Endothelial cell of umbilical vein (primary cell): ENCODE measurements at regions not wholly inside any gene's neighbourhood (a gene's known extent, or its start where the extent isn't known, plus 50 kb on each side); places are given as distances from the start of the nearest gene placed in this dataset.

Experiments used
- BruUV-seq: library from RNA; stranded (reverse); fragments of 400-500 nt; replicated peaks from 2 replicates; lab custom pipeline; 2021; lab: Mats Ljungman, UMichigan
- CTCF ChIA-PET: fragments of 300-600, 350-600 bp; sonication (Branson Sonifier 250); formaldehyde crosslinking; loops from one replicate; lab custom pipeline; 2021; ENCODE audit warnings: antibody characterized with exemption, inconsistent platforms; lab: Charles Lee
- POLR2A ChIA-PET: fragments of 300-600, 350-600 bp; sonication (Branson Sonifier 250); formaldehyde crosslinking; loops from one replicate; lab custom pipeline; 2021; ENCODE audit warnings: antibody characterized with exemption, inconsistent platforms; lab: Charles Lee
- DNase-seq: peaks from one replicate; pipeline ENCODE4 v3.0.0-alpha.2; 2011; ENCODE audit warnings: low read depth, low spot score
- FAIRE-seq: peaks from 2 replicates; lab custom pipeline; 2011; peaks lifted over from hg19 to GRCh38; lab: Jason Lieb, UNC
- H2AFZ ChIP-seq: 2 replicates; pipeline ENCODE4 v1.6.0; 2012; ENCODE audit warnings: low read depth, low read length, control low read depth, inconsistent platforms
- H3K27ac ChIP-seq: 2 replicates; pipeline ENCODE4 v1.5.1; 2011; ENCODE audit warnings: low read depth, mild to moderate bottlenecking, control low read depth, low read length, moderate library complexity; ENCODE audit not compliant: insufficient read depth
- H3K27me3 ChIP-seq, 2 experiments: 2 replicates each; pipeline versions ENCODE4 v1.6.0 to v1.6.1; 2011; ENCODE audit warnings: low read length in 2 of 2, mixed read lengths in 1 of 2; ENCODE audit not compliant: control insufficient read depth in 2 of 2, insufficient read depth in 2 of 2
- H3K36me3 ChIP-seq, 2 experiments: 2 replicates in 1 of 2; 3 replicates in 1 of 2; pipeline ENCODE4 v1.5.1; 2011; ENCODE audit warnings: low read length in 2 of 2, mild to moderate bottlenecking in 1 of 2, moderate library complexity in 1 of 2; ENCODE audit not compliant: control insufficient read depth in 2 of 2, insufficient read depth in 2 of 2; ENCODE audit errors: extremely low read depth in 1 of 2
- H3K4me1 ChIP-seq: 3 replicates; pipeline ENCODE4 v1.5.1; 2011; ENCODE audit warnings: mild to moderate bottlenecking, low read length; ENCODE audit not compliant: control insufficient read depth, insufficient read depth; ENCODE audit errors: extremely low read depth
- H3K4me2 ChIP-seq: 2 replicates; pipeline ENCODE4 v1.6.1; 2011; ENCODE audit warnings: low read length, control low read depth, mixed read lengths; ENCODE audit not compliant: insufficient read depth
- H3K4me3 ChIP-seq, 3 experiments: fragments of 200-600 bp in 1 of 3; sonication (generic), shearing (Covaris generic) in 1 of 3; replicated peaks in 1 of 3; 2 replicates each; pipeline ENCODE4 v1.5.1; 2011 to 2016; ENCODE audit warnings: control low read depth in 3 of 3, low read length in 3 of 3, mild to moderate bottlenecking in 2 of 3, inconsistent platforms in 1 of 3, low read depth in 1 of 3, moderate library complexity in 1 of 3; ENCODE audit not compliant: insufficient read depth in 1 of 3
- H3K79me2 ChIP-seq: 2 replicates; pipeline ENCODE4 v1.6.0; 2012; ENCODE audit warnings: low read length, inconsistent platforms; ENCODE audit not compliant: control insufficient read depth, insufficient read depth
- H3K9ac ChIP-seq: replicated peaks from 2 replicates; pipeline ENCODE3; 2011; ENCODE audit warnings: low read length, control low read depth; ENCODE audit not compliant: insufficient read depth; ENCODE audit errors: extremely low read depth
- H3K9me1 ChIP-seq: replicated peaks from 3 replicates; pipeline ENCODE4 v1.6.0; 2011; ENCODE audit warnings: mild to moderate bottlenecking, low read length; ENCODE audit not compliant: control insufficient read depth, insufficient read depth; ENCODE audit errors: extremely low read depth
- H3K9me3 ChIP-seq: replicated peaks from 2 replicates; pipeline ENCODE4 v1.5.1; 2012; ENCODE audit warnings: low read length, inconsistent platforms; ENCODE audit not compliant: control insufficient read depth, insufficient read depth
- H4K20me1 ChIP-seq: replicated peaks from 2 replicates; pipeline ENCODE3; 2011; ENCODE audit warnings: mild to moderate bottlenecking, low read length; ENCODE audit not compliant: control insufficient read depth, insufficient read depth; ENCODE audit errors: extremely low read depth
- EZH2 ChIP-seq: IDR thresholded peaks from 2 replicates; pipeline ENCODE4 v1.6.1; 2012; ENCODE audit warnings: borderline replicate concordance, low read depth, mild to moderate bottlenecking, moderate library complexity, low read length, inconsistent platforms; ENCODE audit not compliant: severe bottlenecking
- FOS ChIP-seq: IDR thresholded peaks from 2 replicates; pipeline ENCODE4 v1.6.1; 2011; ENCODE audit warnings: mild to moderate bottlenecking, low read length, moderate library complexity, borderline replicate concordance; ENCODE audit not compliant: insufficient read depth
- JUN ChIP-seq: IDR thresholded peaks from 2 replicates; pipeline ENCODE4 v1.6.1; 2011; ENCODE audit warnings: borderline replicate concordance, low read depth; ENCODE audit not compliant: insufficient read length, insufficient read depth
- MYC ChIP-seq: IDR thresholded peaks from one replicate; pipeline ENCODE4 v1.6.1; 2011; ENCODE audit warnings: mild to moderate bottlenecking, low read depth, low read length
- POLR2A ChIP-seq: IDR thresholded peaks from 2 replicates; pipeline ENCODE4 v1.6.1; 2012; ENCODE audit warnings: low read depth, mild to moderate bottlenecking, control low read depth, low read length
- POLR2AphosphoS5 ChIP-seq: IDR thresholded peaks from 2 replicates; pipeline ENCODE4 v1.6.1; 2012; ENCODE audit warnings: low read depth, mild to moderate bottlenecking, control low read depth, low read length, moderate library complexity; ENCODE audit not compliant: insufficient read depth
- dilution Hi-C: fragments of 300-500 bp; cut with MboI; formaldehyde crosslinking; loops from one replicate; pipeline ENCODE4 v1.15.0; 2019; ENCODE audit warnings: low sequenced_read_pairs; ENCODE audit not compliant: extremely low pct_ligation_motif_present
- intact Hi-C: fragments of 100-400 bp; cut with micrococcal nuclease; formaldehyde crosslinking; loops from one replicate; pipeline ENCODE4 v1.10.0; 2022
- TF ChIP-seq, protein P1 (sequence below): IDR thresholded peaks from 2 replicates; pipeline ENCODE4 v1.6.1; 2011; ENCODE audit not compliant: insufficient read depth, insufficient read length
- TF ChIP-seq, protein P2 (sequence below), 2 donors: IDR thresholded peaks; 1 replicate in 1 of 2; 2 replicates in 1 of 2; pipeline ENCODE4 v1.5.1; 2011; ENCODE audit warnings: low read length in 2 of 2, mild to moderate bottlenecking in 2 of 2, moderate library complexity in 2 of 2, control low read depth in 1 of 2, inconsistent platforms in 1 of 2, low read depth in 1 of 2; ENCODE audit not compliant: insufficient read depth in 1 of 2; ENCODE audit errors: extremely low read depth in 1 of 2

DNA sequence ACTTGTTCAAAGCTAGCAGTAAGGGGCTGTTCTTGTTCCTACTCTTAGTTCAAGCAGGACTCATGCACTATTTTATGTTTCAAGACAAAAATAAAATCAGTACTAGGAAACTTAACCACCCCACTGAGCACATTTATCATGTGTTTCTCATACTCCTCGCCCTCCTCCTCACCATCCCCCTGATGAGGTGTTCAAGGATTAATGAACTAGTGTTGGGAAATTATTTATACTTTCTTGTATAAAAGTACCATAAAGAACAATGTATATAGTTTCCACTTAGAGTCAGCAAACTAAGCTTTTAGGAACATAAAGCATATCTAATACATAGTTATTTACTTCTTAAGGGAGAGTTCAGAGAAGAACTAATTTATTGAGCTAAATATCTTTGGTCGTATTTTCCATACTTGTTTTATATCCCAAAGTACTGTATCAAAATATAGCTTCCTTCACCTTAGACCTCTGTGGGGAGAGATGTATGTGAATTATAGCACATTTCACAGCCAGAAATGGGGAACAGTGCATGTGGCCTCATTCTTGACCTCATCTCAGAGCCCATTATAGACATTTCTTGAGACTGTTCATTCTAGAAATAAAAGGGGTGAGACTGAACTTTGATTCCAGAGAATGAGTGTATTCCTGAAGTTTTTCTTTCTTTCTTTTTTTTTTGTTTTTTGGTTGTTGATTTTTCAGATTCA lies 326.5 kb upstream of the MAP3K7 start:
- ChIA-PET POLR2A (no interaction called here), CTCF (no interaction called here)
- no peak overlapping the region for H3K9ac ChIP-seq
- no peaks in the 10 kb centered on the region for H3K27me3 ChIP-seq
- BruUV-seq: no TSS peak
- no peaks in the 10 kb centered on the region for H3K9me1 ChIP-seq
- H3K27ac ChIP-seq: no peak overlapping the region
- no peaks in the 10 kb centered on the region for H3K4me1 ChIP-seq
- dilution Hi-C loops (no loop called here), intact Hi-C loops (no loop called here)
- TF ChIP-seq POLR2A (no peak), FOS (no peak), JUN (no peak), MYC (no peak), EZH2 (no peak), POLR2AphosphoS5 (no peak)
- TF ChIP-seq, protein P1, sequence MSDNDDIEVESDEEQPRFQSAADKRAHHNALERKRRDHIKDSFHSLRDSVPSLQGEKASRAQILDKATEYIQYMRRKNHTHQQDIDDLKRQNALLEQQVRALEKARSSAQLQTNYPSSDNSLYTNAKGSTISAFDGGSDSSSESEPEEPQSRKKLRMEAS: no peak
- TF ChIP-seq, protein P2, sequence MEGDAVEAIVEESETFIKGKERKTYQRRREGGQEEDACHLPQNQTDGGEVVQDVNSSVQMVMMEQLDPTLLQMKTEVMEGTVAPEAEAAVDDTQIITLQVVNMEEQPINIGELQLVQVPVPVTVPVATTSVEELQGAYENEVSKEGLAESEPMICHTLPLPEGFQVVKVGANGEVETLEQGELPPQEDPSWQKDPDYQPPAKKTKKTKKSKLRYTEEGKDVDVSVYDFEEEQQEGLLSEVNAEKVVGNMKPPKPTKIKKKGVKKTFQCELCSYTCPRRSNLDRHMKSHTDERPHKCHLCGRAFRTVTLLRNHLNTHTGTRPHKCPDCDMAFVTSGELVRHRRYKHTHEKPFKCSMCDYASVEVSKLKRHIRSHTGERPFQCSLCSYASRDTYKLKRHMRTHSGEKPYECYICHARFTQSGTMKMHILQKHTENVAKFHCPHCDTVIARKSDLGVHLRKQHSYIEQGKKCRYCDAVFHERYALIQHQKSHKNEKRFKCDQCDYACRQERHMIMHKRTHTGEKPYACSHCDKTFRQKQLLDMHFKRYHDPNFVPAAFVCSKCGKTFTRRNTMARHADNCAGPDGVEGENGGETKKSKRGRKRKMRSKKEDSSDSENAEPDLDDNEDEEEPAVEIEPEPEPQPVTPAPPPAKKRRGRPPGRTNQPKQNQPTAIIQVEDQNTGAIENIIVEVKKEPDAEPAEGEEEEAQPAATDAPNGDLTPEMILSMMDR (IDR thresholded peaks at IDR 0.05; ENCODE audit: extremely low read depth in 1 of 2, insufficient read depth in 1 of 2, low read depth in 1 of 2, low read length in 2 of 2): no peak
- H2AFZ ChIP-seq: no peak overlapping the region
- H3K36me3 ChIP-seq: no peaks in the 10 kb centered on the region
- H3K4me2 ChIP-seq: no peak overlapping the region
- no peak overlapping the region for H3K4me3 ChIP-seq
- H3K9me3 ChIP-seq: no peaks in the 10 kb centered on the region
- H3K79me2 ChIP-seq: no peaks in the 10 kb centered on the region
- FAIRE-seq (no peak), DNase-seq (no peak)
- no peaks in the 10 kb centered on the region for H4K20me1 ChIP-seq
